Lung (tissue), 11 donors: ENCODE measurements at regions not wholly inside any gene's neighbourhood (a gene's known extent, or its start where the extent isn't known, plus 50 kb on each side); places are given as distances from the start of the nearest gene placed in this dataset.
"Not testable (repeated sequence)": the region's sequence is repeated elsewhere in the genome, so short reads cannot be mapped to it uniquely, and the experiment has no call there.

Source experiments
- ATAC-seq: fragments of 200-7000 bp; cut with Tn5 transposase; one replicate; pipeline ENCODE4 v1.9.1; 2020; ENCODE audit warnings: moderate number of reproducible peaks; ENCODE audit not compliant: insufficient read depth, low FRiP score
- DNase-seq, 3 donors: peaks; one replicate each; pipeline ENCODE4 v3.0.0-alpha.2; 2013 to 2017
- H3K27ac ChIP-seq, 2 donors: one replicate each; pipeline ENCODE4 v1.5.1; 2013; ENCODE audit warnings: mild to moderate bottlenecking in 2 of 2, moderate library complexity in 2 of 2, control low read depth in 1 of 2, inconsistent platforms in 1 of 2, low read depth in 1 of 2, low read length in 1 of 2
- H3K27me3 ChIP-seq, 3 donors: one replicate each; pipeline ENCODE4 v1.5.1; 2013; ENCODE audit warnings: low read length in 2 of 3; ENCODE audit not compliant: control insufficient read depth in 3 of 3, insufficient read depth in 3 of 3
- H3K36me3 ChIP-seq, 4 donors: one replicate each; pipeline ENCODE4 v1.5.1; 2013; ENCODE audit warnings: low read length in 4 of 4, mild to moderate bottlenecking in 1 of 4, moderate library complexity in 1 of 4; ENCODE audit not compliant: control insufficient read depth in 4 of 4, insufficient read depth in 4 of 4
- H3K4me1 ChIP-seq, 5 donors: one replicate each; pipeline ENCODE4 v1.5.1; 2013; ENCODE audit warnings: low read length in 5 of 5, mild to moderate bottlenecking in 2 of 5, moderate library complexity in 1 of 5; ENCODE audit not compliant: control insufficient read depth in 5 of 5, insufficient read depth in 5 of 5
- H3K4me3 ChIP-seq: one replicate; pipeline ENCODE4 v1.5.1; 2013; ENCODE audit warnings: mild to moderate bottlenecking, control low read depth, moderate library complexity
- H3K9ac ChIP-seq, 2 donors: one replicate each; pipeline ENCODE4 v1.5.1; 2013; ENCODE audit warnings: low read length in 2 of 2, control low read depth in 1 of 2; ENCODE audit not compliant: insufficient read depth in 1 of 2
- H3K9me3 ChIP-seq, 4 donors: one replicate each; pipeline ENCODE4 v1.5.1; 2013; ENCODE audit warnings: low read length in 3 of 4, mild to moderate bottlenecking in 1 of 4, moderate library complexity in 1 of 4; ENCODE audit not compliant: control insufficient read depth in 4 of 4, insufficient read depth in 3 of 4
- WGBS, 2 donors: extraction: QIAGEN DNeasy Blood & Tissue Kit; methylation state at CpG; one replicate each; pipeline ENCODE4 v1.1.7; 2013; 5-methylcytosine and 5-hydroxymethylcytosine counted together
- TF ChIP-seq, protein P1 (sequence below): IDR thresholded peaks from 2 replicates; pipeline ENCODE4 v1.5.1; 2012; ENCODE audit warnings: mild to moderate bottlenecking; ENCODE audit errors: control extremely low read depth, extremely low read depth
- donor health status: control.
- donor health status: control.
- donor health status: Bipolar disorder and iron deficiency.
- donor health status: healthy.
- donor health status: DM: yes; HTN: yes; CAD: no.

- peak in 2 of 3 donors; percentile 46 to 59 for DNase-seq
- no peaks in the 10 kb centered on the region for H3K27me3 ChIP-seq
- ATAC-seq = no peak
- no peak overlapping the region for H3K9ac ChIP-seq
- no peaks in the 10 kb centered on the region for H3K36me3 ChIP-seq
- H3K4me1 ChIP-seq = peaks cover 0 to 1% (median 0%) of the 10 kb centered on the region in 5 donors
- no peak overlapping the region for H3K4me3 ChIP-seq
- no peaks in the 10 kb centered on the region for H3K9me3 ChIP-seq
- TF ChIP-seq, protein P1, sequence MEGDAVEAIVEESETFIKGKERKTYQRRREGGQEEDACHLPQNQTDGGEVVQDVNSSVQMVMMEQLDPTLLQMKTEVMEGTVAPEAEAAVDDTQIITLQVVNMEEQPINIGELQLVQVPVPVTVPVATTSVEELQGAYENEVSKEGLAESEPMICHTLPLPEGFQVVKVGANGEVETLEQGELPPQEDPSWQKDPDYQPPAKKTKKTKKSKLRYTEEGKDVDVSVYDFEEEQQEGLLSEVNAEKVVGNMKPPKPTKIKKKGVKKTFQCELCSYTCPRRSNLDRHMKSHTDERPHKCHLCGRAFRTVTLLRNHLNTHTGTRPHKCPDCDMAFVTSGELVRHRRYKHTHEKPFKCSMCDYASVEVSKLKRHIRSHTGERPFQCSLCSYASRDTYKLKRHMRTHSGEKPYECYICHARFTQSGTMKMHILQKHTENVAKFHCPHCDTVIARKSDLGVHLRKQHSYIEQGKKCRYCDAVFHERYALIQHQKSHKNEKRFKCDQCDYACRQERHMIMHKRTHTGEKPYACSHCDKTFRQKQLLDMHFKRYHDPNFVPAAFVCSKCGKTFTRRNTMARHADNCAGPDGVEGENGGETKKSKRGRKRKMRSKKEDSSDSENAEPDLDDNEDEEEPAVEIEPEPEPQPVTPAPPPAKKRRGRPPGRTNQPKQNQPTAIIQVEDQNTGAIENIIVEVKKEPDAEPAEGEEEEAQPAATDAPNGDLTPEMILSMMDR = no peak
- H3K27ac ChIP-seq = no peak overlapping the region
- WGBS, 2 donors = 84 to 94% methylated on average over 6 of the region's 6 CpGs
Measured at GRCh38 chr6:134805168-134805567, 144.7 kb downstream of the ALDH8A1 start.

DNA sequence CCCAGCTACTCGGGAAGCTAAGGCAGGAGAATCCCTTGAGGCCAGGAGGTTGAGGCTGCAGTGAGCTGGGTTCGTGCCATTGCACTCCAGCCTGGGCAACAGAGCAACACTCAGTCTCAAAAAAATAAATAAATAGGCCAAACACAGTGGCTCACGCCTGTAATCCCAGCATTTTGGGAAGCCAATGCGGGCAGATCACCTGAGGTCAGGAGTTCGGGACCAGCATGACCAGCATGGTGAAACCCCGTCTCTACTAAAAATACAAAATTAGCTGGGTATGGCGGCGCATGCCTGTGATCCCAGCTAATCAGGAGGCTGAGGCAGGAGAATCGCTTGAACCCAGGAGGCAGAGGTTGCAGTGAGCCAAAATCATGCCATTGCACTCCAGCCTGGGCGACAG is 145.6 kb downstream of the ALDH8A1 start:
- DNase-seq, ATAC-seq, H3K27me3 ChIP-seq, H3K4me1 ChIP-seq, H3K4me3 ChIP-seq, H3K27ac ChIP-seq, H3K36me3 ChIP-seq, H3K9ac ChIP-seq, H3K9me3 ChIP-seq: not testable (repeated sequence)
- WGBS, 2 donors = 96 to 97% methylated on average over 10 of the region's 10 CpGs

GRCh38 chr6:134802426-134803058 is 147.4 kb downstream of the ALDH8A1 start:
- H3K36me3 ChIP-seq = no peaks in the 10 kb centered on the region
- TF ChIP-seq, protein P1 = no peak
- no peaks in the 10 kb centered on the region for H3K9me3 ChIP-seq
- H3K27ac ChIP-seq = no peak overlapping the region
- H3K9ac ChIP-seq = no peak overlapping the region
- no peaks in the 10 kb centered on the region for H3K27me3 ChIP-seq
- 70 to 90% methylated on average over 5 of the region's 5 CpGs for WGBS, 2 donors
- DNase-seq (no peak), ATAC-seq (no peak)
- H3K4me1 ChIP-seq = peaks cover 0 to 3% (median 0%) of the 10 kb centered on the region in 5 donors
- H3K4me3 ChIP-seq = no peak overlapping the region

- Histone ChIP-seq H3K4me1 (peaks cover 0 to 9% (median 0%) of the 10 kb centered on the region in 5 donors), H3K27me3 (no peaks in the 10 kb centered on the region), H3K27ac (peak overlapping the region in 1 of 2 donors; percentile 61), H3K36me3 (no peaks in the 10 kb centered on the region), H3K9me3 (no peaks in the 10 kb centered on the region), H3K9ac (no peak overlapping the region), H3K4me3 (no peak overlapping the region)
- ATAC-seq = no peak
- no peak for DNase-seq
- WGBS, 2 donors = 77 to 82% methylated on average over 7 of the region's 7 CpGs
- TF ChIP-seq, protein P1 = no peak
Measured at GRCh38 chr6:134797400-134798113, 152.3 kb downstream of the ALDH8A1 start.
